ENCODE measurements at regions not wholly inside any gene's neighbourhood (a gene's known extent, or its start where the extent isn't known, plus 50 kb on each side); places are given as distances from the start of the nearest gene placed in this dataset.

DNA sequence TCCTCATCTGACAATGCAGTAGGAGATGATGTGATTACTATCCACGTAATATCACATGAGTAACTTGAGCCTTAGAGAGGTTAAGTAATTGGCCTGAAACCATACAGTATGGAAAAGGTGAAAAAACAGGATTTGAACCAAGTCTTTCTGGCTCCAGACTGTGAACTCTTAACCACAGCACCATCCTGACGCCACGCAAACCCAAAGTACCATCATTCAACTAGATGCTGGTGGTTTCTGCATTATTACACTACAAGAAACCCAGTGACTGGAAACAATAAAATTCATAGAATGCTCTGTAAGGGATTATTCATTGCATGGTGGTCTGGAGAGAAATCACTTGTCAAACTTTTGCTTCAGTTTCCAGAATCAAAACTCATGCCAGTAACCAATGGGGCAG, 90.7 kb downstream of the MAB21L3 start:
- TF ChIP-seq CTCF (IDR thresholded peaks at IDR 0.05; ENCODE audit: low read depth, low read length), result no peak
- H3K4me3 ChIP-seq (replicated peaks in 1 of 2; ENCODE audit: low read depth in 2 of 2, low read length in 2 of 2), result no peak overlapping the region
- DNase-seq (ENCODE audit: low read depth in 2 of 2), result no peak

DNA sequence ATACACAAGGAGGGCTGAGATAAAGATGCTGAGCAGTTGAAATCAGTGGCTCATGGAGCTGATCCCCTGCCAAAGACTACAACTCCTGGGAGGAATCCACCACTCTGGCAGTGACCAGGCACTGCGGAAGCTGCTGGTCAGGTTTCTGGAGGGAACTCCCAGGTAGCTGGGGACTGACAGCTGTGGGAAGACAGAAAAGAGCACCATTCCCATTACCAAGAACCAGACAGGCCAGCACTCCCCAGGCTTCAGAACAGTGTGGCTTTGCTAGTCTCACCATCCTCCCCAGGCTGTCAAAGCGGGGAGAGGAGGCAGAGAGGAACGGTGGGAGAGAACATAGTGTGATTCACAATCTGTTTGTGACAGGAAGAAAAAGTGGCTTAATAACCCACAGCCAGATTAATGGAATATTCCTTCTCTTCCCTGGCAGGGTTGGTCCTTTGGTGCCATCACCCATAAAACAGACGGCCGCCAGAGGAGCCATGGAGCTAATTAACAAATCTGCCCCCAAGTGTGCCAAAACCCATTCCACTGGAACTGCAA, 92.1 kb downstream of the MAB21L3 start:
- no peak for DNase-seq (ENCODE audit: low read depth in 2 of 2)
- no peak for TF ChIP-seq CTCF (IDR thresholded peaks at IDR 0.05; ENCODE audit: low read depth, low read length)
- no peak overlapping the region for H3K4me3 ChIP-seq (replicated peaks in 1 of 2; ENCODE audit: low read depth in 2 of 2, low read length in 2 of 2)

DNA sequence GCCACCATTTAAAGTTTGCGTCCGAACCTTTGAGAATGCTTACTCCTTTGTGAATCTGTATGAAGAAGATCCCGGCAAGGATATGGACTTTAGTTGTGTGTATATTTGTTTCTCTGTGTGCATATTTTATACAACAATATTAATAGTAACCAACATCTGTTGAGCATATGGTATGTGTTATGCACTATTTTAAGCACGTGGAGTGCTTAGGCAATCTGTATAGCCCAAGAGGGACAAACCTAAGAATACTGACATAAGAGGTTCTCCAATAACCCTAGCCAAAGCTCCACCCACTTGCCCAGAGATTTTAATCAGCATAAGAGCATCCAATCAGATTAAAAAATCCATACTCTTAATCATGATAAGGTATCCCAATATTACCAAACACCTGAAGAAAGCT, 92.7 kb downstream of the MAB21L3 start:
- no peak overlapping the region for H3K4me3 ChIP-seq (replicated peaks in 1 of 2; ENCODE audit: low read depth in 2 of 2, low read length in 2 of 2)
- no peak for DNase-seq (ENCODE audit: low read depth in 2 of 2)
- no peak for TF ChIP-seq CTCF (IDR thresholded peaks at IDR 0.05; ENCODE audit: low read depth, low read length)

- TF ChIP-seq CTCF (IDR thresholded peaks at IDR 0.05; ENCODE audit: low read depth, low read length), result no peak
- DNase-seq (ENCODE audit: low read depth in 2 of 2), result no peak
- no peak overlapping the region for H3K4me3 ChIP-seq (replicated peaks in 1 of 2; ENCODE audit: low read depth in 2 of 2, low read length in 2 of 2)
Observed at GRCh38 chr1:116205941-116206679, 94.9 kb downstream of the MAB21L3 start.

DNA sequence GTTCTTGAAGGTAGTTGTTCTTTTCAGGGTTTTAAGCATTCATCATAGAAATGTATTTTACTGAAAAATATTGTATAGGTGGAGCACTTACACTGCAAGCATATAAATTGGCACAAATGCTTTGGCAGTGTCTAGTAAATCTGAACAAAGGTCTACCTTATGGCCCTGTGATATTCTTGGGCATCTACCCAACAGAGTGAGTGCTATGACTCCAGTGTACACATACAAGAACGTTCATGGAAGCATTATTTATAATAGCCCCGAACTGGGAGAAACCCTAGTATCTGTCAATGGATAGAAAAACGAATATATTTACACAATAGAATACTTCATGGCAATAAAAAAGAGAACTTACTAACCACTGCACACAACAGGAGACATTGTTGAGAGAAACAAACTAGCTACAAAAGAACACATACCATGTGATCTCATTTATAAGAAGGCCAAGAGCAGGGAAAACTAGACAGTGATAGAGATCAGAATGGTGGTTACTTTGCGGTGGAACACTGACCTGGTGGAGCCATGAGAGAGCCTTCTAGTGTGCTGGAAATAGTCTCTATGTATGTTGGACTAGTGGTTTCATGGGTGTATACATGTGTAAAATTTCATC, 96.0 kb downstream of the MAB21L3 start:
- no peak for TF ChIP-seq CTCF (IDR thresholded peaks at IDR 0.05; ENCODE audit: low read depth, low read length)
- no peak overlapping the region for H3K4me3 ChIP-seq (replicated peaks in 1 of 2; ENCODE audit: low read depth in 2 of 2, low read length in 2 of 2)

GRCh38 chr1:116208136-116208535, 96.9 kb downstream of the MAB21L3 start:
- H3K4me3 ChIP-seq (replicated peaks in 1 of 2; ENCODE audit: low read depth in 2 of 2, low read length in 2 of 2), result no peak overlapping the region
- no peak for TF ChIP-seq CTCF (IDR thresholded peaks at IDR 0.05; ENCODE audit: low read depth, low read length)

More for the DNA sequence above, 96.0 kb downstream of the MAB21L3 start:
- no peak for DNase-seq (ENCODE audit: low read depth in 2 of 2)

More at GRCh38 chr1:116208136-116208535, 96.9 kb downstream of the MAB21L3 start:
- DNase-seq (ENCODE audit: low read depth in 2 of 2), result no peak

Data from cardiac fibroblast (primary cell).